ENCODE measurements at regions not wholly inside any gene's neighbourhood (a gene's known extent, or its start where the extent isn't known, plus 50 kb on each side); places are given as distances from the start of the nearest gene placed in this dataset.

- TF ChIP-seq CTCF (IDR thresholded peaks at IDR 0.05) (no peak), POLR2AphosphoS5 (IDR thresholded peaks at IDR 0.05) (no peak), POLR2A (IDR thresholded peaks at IDR 0.05) (no peak), EP300 (IDR thresholded peaks at IDR 0.05) (no peak)
Measured at GRCh38 chr6:79369026-79369425, 134.5 kb upstream of the HMGN3 start.

All from gastroesophageal sphincter (tissue), 3 donors.